ENCODE measurements at regions not wholly inside any gene's neighbourhood (a gene's known extent, or its start where the extent isn't known, plus 50 kb on each side); places are given as distances from the start of the nearest gene placed in this dataset.

GRCh38 chr18:52277785-52278184 lies 62.2 kb upstream of the DCC start:
- Histone ChIP-seq H3K27ac (ENCODE audit: low read depth in 1 of 2, low read length in 2 of 2) (no peak overlapping the region), H3K27me3 (ENCODE audit: control insufficient read depth in 1 of 2, insufficient read depth in 2 of 2, low read length in 2 of 2) (no peaks in the 10 kb centered on the region), H3K9me3 (ENCODE audit: control insufficient read depth in 1 of 2, insufficient read depth in 1 of 2, low read length in 2 of 2) (no peaks in the 10 kb centered on the region), H3K4me1 (ENCODE audit: insufficient read depth, low read length) (no peaks in the 10 kb centered on the region), H3K4me3 (ENCODE audit: low read length) (no peak overlapping the region), H3K36me3 (ENCODE audit: insufficient read depth, low read length) (no peaks in the 10 kb centered on the region)
- no peak for TF ChIP-seq CTCF (IDR thresholded peaks at IDR 0.05)
- ATAC-seq (ENCODE audit: poor library complexity) (no peak), DNase-seq (no peak)
- CTCF ChIA-PET: no interaction called here
- Mint-ChIP-seq H3K4me3 (no peak overlapping the region), H3K27ac (no peak overlapping the region), H3K4me1 (ENCODE audit: low read depth) (no peaks in the 10 kb centered on the region), H3K27me3 (no peaks in the 10 kb centered on the region), H3K36me3 (ENCODE audit: low read depth) (no peaks in the 10 kb centered on the region), H3K9me3 (peaks cover 3% of the 10 kb centered on the region)
- POLR2A ChIA-PET: no interaction called here
- intact Hi-C loops (cut with DNase I, micrococcal nuclease): no loop called here

GRCh38 chr18:52278191-52278590 lies 61.8 kb upstream of the DCC start:
- H3K4me1 ChIP-seq (ENCODE audit: insufficient read depth, low read length): no peaks in the 10 kb centered on the region
- no peaks in the 10 kb centered on the region for H3K4me1 Mint-ChIP-seq (ENCODE audit: low read depth)
- H3K9me3 ChIP-seq (ENCODE audit: control insufficient read depth in 1 of 2, insufficient read depth in 1 of 2, low read length in 2 of 2): no peaks in the 10 kb centered on the region
- H3K27ac ChIP-seq (ENCODE audit: low read depth in 1 of 2, low read length in 2 of 2): no peak overlapping the region
- DNase-seq (no peak), ATAC-seq (ENCODE audit: poor library complexity) (no peak)
- no peak overlapping the region for H3K4me3 Mint-ChIP-seq
- no peak overlapping the region for H3K4me3 ChIP-seq (ENCODE audit: low read length)
- no peak for TF ChIP-seq CTCF (IDR thresholded peaks at IDR 0.05)
- H3K36me3 Mint-ChIP-seq (ENCODE audit: low read depth): no peaks in the 10 kb centered on the region
- H3K36me3 ChIP-seq (ENCODE audit: insufficient read depth, low read length): no peaks in the 10 kb centered on the region
- H3K9me3 Mint-ChIP-seq: peaks cover 3% of the 10 kb centered on the region
- H3K27ac Mint-ChIP-seq: no peak overlapping the region
- ChIA-PET POLR2A (no interaction called here), CTCF (no interaction called here)
- intact Hi-C loops (cut with DNase I, micrococcal nuclease): no loop called here
- H3K27me3 Mint-ChIP-seq: no peaks in the 10 kb centered on the region
- no peaks in the 10 kb centered on the region for H3K27me3 ChIP-seq (ENCODE audit: control insufficient read depth in 1 of 2, insufficient read depth in 2 of 2, low read length in 2 of 2)

- ChIA-PET POLR2A (no interaction called here), CTCF (no interaction called here)
- Histone ChIP-seq H3K9me3 (ENCODE audit: control insufficient read depth in 1 of 2, insufficient read depth in 1 of 2, low read length in 2 of 2) (no peaks in the 10 kb centered on the region), H3K36me3 (ENCODE audit: insufficient read depth, low read length) (no peaks in the 10 kb centered on the region), H3K4me3 (ENCODE audit: low read length) (no peak overlapping the region), H3K27ac (ENCODE audit: low read depth in 1 of 2, low read length in 2 of 2) (no peak overlapping the region), H3K27me3 (ENCODE audit: control insufficient read depth in 1 of 2, insufficient read depth in 2 of 2, low read length in 2 of 2) (no peaks in the 10 kb centered on the region), H3K4me1 (ENCODE audit: insufficient read depth, low read length) (no peaks in the 10 kb centered on the region)
- Mint-ChIP-seq H3K27me3 (no peaks in the 10 kb centered on the region), H3K9me3 (peaks cover 3% of the 10 kb centered on the region), H3K36me3 (ENCODE audit: low read depth) (no peaks in the 10 kb centered on the region), H3K27ac (no peak overlapping the region), H3K4me3 (no peak overlapping the region), H3K4me1 (ENCODE audit: low read depth) (no peaks in the 10 kb centered on the region)
- DNase-seq: no peak
- no peak for TF ChIP-seq CTCF (IDR thresholded peaks at IDR 0.05)
- intact Hi-C loops (cut with DNase I, micrococcal nuclease): no loop called here
- ATAC-seq (ENCODE audit: poor library complexity): no peak
These were observed 59.3 kb upstream of the DCC start for GRCh38 chr18:52280702-52281101.

All from CD4-positive, alpha-beta T cell (primary cell).